GM20000 (cell line): ENCODE measurements at regions not wholly inside any gene's neighbourhood (a gene's known extent, or its start where the extent isn't known, plus 50 kb on each side); places are given as distances from the start of the nearest gene placed in this dataset.
"Not testable (repeated sequence)": the region's sequence is repeated elsewhere in the genome, so short reads cannot be mapped to it uniquely, and the experiment has no call there.

Experiments
- DNase-seq: peaks from one replicate; pipeline ENCODE4 v3.0.0; 2012; ENCODE audit warnings: low spot score
- TF ChIP-seq, protein P1 (sequence below): IDR thresholded peaks from 2 replicates; pipeline ENCODE4 v1.5.1; 2012; ENCODE audit warnings: mild to moderate bottlenecking, control low read depth; ENCODE audit errors: extremely low read depth, missing control alignments

DNA sequence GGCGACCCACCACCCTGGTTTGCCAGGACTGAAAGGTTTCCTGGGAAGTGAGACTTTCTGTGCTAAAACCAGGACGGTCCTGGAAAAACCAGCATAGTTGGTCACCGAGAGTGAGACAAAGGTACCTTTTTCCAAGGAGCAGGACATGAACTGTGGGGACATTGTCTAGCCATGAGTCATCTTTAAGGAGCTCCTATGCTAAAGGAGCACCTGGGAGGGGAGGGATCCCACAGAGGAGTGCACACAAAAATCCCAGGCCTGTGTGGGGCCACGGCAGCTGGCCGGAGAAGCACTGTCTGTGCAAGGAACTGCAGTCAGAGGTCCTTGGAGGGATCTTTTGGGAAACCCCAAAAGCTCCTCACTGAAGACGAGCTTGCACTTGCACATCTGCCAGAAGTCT lies 109.1 kb upstream of the PLEKHG1 start:
- TF ChIP-seq, protein P1, sequence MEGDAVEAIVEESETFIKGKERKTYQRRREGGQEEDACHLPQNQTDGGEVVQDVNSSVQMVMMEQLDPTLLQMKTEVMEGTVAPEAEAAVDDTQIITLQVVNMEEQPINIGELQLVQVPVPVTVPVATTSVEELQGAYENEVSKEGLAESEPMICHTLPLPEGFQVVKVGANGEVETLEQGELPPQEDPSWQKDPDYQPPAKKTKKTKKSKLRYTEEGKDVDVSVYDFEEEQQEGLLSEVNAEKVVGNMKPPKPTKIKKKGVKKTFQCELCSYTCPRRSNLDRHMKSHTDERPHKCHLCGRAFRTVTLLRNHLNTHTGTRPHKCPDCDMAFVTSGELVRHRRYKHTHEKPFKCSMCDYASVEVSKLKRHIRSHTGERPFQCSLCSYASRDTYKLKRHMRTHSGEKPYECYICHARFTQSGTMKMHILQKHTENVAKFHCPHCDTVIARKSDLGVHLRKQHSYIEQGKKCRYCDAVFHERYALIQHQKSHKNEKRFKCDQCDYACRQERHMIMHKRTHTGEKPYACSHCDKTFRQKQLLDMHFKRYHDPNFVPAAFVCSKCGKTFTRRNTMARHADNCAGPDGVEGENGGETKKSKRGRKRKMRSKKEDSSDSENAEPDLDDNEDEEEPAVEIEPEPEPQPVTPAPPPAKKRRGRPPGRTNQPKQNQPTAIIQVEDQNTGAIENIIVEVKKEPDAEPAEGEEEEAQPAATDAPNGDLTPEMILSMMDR, result no peak
- DNase-seq, result no peak

GRCh38 chr6:150491131-150491810 lies 108.4 kb upstream of the PLEKHG1 start:
- DNase-seq, result peak; percentile 42
- TF ChIP-seq, protein P1, result no peak

DNA sequence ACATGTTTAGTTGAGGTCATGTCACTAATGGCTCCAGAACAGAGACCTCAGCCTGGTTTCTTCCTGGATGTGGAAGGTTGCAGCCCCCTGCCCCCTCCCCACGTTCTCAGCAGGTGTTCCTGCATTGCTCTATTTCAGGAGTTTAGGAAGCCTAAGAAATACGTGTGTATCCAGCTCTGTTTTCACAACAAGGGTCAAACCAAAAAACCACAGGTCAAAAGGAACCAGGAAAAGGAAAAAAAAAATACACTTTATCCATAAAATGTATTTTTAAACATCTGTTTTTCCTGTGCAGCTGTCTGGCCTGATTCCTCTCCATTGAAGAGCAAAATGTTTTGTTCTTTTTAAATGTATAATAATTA lies 107.9 kb upstream of the PLEKHG1 start:
- no peak for DNase-seq
- TF ChIP-seq, protein P1, result no peak

GRCh38 chr6:150492507-150492906 lies 107.2 kb upstream of the PLEKHG1 start:
- no peak for DNase-seq
- TF ChIP-seq, protein P1, result no peak

GRCh38 chr6:150492941-150493340 lies 106.7 kb upstream of the PLEKHG1 start:
- TF ChIP-seq, protein P1, result no peak
- no peak for DNase-seq

GRCh38 chr6:150493552-150493951 lies 106.1 kb upstream of the PLEKHG1 start:
- not testable (repeated sequence) for DNase-seq

DNA sequence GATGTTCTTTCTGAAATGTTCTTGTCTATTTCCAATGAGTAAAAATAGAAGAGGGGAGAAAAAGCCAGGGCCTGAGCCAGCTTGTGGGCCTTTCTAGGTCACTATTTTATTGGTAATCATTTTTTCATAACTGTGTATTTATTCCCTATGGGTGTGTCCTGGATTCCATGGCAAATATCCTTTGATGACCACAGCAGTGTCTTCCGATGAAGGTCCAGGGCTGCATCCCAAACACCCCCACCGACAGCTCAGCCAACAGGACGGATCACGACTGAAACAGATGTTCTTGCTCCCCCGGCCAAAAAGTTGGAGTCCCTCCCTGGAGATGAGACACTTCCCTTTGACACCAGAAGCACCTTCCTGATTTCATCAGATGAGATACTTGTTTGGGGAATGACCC lies 105.4 kb upstream of the PLEKHG1 start:
- TF ChIP-seq, protein P1, result no peak
- no peak for DNase-seq

GRCh38 chr6:150495126-150495525 lies 104.6 kb upstream of the PLEKHG1 start:
- TF ChIP-seq, protein P1, result no peak
- DNase-seq, result no peak
